SH-SY5Y (cell line): ENCODE measurements at regions not wholly inside any gene's neighbourhood (a gene's known extent, or its start where the extent isn't known, plus 50 kb on each side); places are given as distances from the start of the nearest gene placed in this dataset.

ENCODE experiments used
- GATA2 ChIP-seq: IDR thresholded peaks from 2 replicates; pipeline ENCODE4 v1.6.1; 2011; ENCODE audit warnings: mild to moderate bottlenecking, low read depth, low read length
- GATA3 ChIP-seq: IDR thresholded peaks from 2 replicates; pipeline ENCODE4 v1.6.1; 2011; ENCODE audit warnings: low read depth, mild to moderate bottlenecking, low read length, moderate library complexity

DNA sequence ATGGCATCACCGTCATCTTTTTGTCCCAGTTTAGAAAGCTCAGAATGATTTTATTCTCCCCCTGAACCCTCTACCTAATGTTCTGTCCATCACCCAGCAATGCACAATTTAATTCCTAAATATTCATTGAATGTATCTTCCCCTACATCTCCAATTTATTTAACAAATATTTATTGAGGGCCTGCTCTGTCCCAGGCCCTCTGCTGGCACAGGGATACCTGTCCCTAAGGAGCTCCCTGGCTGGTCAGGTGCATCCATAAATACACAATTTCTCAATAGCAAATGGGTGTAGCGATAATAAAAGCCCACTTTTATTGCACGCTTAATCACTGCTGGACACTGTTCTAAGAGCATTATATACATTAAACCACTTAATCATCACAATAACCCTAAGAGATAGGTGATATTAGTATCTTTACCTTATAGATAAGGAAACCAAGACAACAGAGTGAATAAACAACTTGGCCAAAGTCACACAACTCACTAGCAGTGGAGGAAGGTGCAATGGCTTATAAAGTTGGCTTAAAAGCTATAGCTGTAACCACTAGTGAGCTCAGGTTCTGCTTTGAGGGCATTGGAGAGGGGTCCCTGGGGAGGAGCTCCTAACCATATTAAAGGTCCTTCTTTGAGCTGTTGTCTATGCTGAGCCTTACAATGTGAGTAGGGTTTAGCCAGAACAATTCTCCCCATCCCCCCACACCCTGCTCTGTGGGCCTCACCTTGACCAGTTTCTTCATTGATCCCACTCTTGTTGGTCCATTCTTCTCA, 126.3 kb upstream of the JUN start:
- TF ChIP-seq GATA2 (no peak), GATA3 (no peak)
